HEK293T (cell line): ENCODE measurements at regions not wholly inside any gene's neighbourhood (a gene's known extent, or its start where the extent isn't known, plus 50 kb on each side); places are given as distances from the start of the nearest gene placed in this dataset.

ENCODE experiments used
- CTCF ChIA-PET: fragments of 350-600 bp; formaldehyde crosslinking; extraction: SDS; loops from one replicate; lab custom pipeline; 2021; ENCODE audit warnings: antibody characterized with exemption, inconsistent platforms; lab: Yijun Ruan, JAX
- POLR2A ChIA-PET: fragments of 350-600 bp; formaldehyde crosslinking; extraction: SDS; loops from one replicate; lab custom pipeline; 2020; ENCODE audit warnings: antibody characterized with exemption, inconsistent platforms; lab: Yijun Ruan, JAX
- DNase-seq: peaks from one replicate; pipeline ENCODE4 v3.0.0; 2012; ENCODE audit warnings: mixed read lengths; ENCODE audit errors: extremely low spot score
- ARNT ChIP-seq: fragments of 450-650 bp; IDR thresholded peaks from 2 replicates; pipeline ENCODE4 v1.6.1; 2017; ENCODE audit warnings: mild to moderate bottlenecking
- BHLHE40 ChIP-seq: fragments of 450-650 bp; IDR thresholded peaks from 2 replicates; pipeline ENCODE4 v1.6.1; 2016; ENCODE audit warnings: mild to moderate bottlenecking, moderate library complexity, borderline replicate concordance
- CTBP1 ChIP-seq: fragments of 450-650 bp; IDR thresholded peaks from 2 replicates; pipeline ENCODE4 v1.6.1; 2016; ENCODE audit warnings: borderline replicate concordance
- ELF4 ChIP-seq: fragments of 450-650 bp; IDR thresholded peaks from 2 replicates; pipeline ENCODE4 v1.6.1; 2017; ENCODE audit warnings: antibody characterized with exemption
- FOXA1 ChIP-seq: fragments of 450-650 bp; IDR thresholded peaks from 2 replicates; pipeline ENCODE4 v1.6.1; 2016; ENCODE audit warnings: mild to moderate bottlenecking
- FOXK2 ChIP-seq: fragments of 450-650 bp; IDR thresholded peaks from 2 replicates; pipeline ENCODE4 v1.6.1; 2016; ENCODE audit warnings: mild to moderate bottlenecking
- FOXM1 ChIP-seq: fragments of 450-650 bp; IDR thresholded peaks from 2 replicates; pipeline ENCODE4 v1.6.1; 2017; ENCODE audit warnings: mild to moderate bottlenecking, borderline replicate concordance
- HDGF ChIP-seq: fragments of 450-650 bp; IDR thresholded peaks from 2 replicates; pipeline ENCODE4 v1.6.1; 2017; ENCODE audit warnings: antibody characterized with exemption, borderline replicate concordance
- L3MBTL2 ChIP-seq: fragments of 450-650 bp; conservative IDR thresholded peaks from 2 replicates; pipeline ENCODE4 v1.6.1; 2016; ENCODE audit warnings: mild to moderate bottlenecking
- LEF1 ChIP-seq: fragments of 450-650 bp; IDR thresholded peaks from 2 replicates; pipeline ENCODE4 v1.6.1; 2017; ENCODE audit warnings: mild to moderate bottlenecking, borderline replicate concordance
- NFRKB ChIP-seq: fragments of 450-650 bp; IDR thresholded peaks from 2 replicates; pipeline ENCODE4 v1.6.1; 2016; ENCODE audit warnings: mild to moderate bottlenecking, moderate library complexity
- PKNOX1 ChIP-seq: fragments of 450-650 bp; IDR thresholded peaks from 2 replicates; pipeline ENCODE4 v1.6.1; 2016
- SP1 ChIP-seq: fragments of 450-650 bp; IDR thresholded peaks from 2 replicates; pipeline ENCODE4 v1.6.1; 2017
- SUZ12 ChIP-seq: fragments of 450-650 bp; IDR thresholded peaks from 2 replicates; pipeline ENCODE4 v1.6.1; 2016; ENCODE audit warnings: mild to moderate bottlenecking
- TARDBP ChIP-seq: fragments of 450-650 bp; IDR thresholded peaks from 2 replicates; pipeline ENCODE4 v1.6.1; 2016
- ZNF384 ChIP-seq: fragments of 450-650 bp; IDR thresholded peaks from 2 replicates; pipeline ENCODE4 v1.6.1; 2016

GRCh38 chr2:198749364-198749763 lies 708.4 kb downstream of the SATB2 start:
- POLR2A ChIA-PET: no interaction called here
- DNase-seq: no peak
- CTCF ChIA-PET: no interaction called here
- TF ChIP-seq PKNOX1: no peak
- TF ChIP-seq L3MBTL2: no peak
- no peak for TF ChIP-seq ELF4
- TF ChIP-seq SUZ12: no peak
- no peak for TF ChIP-seq FOXM1
- no peak for TF ChIP-seq SP1
- TF ChIP-seq ZNF384: no peak
- no peak for TF ChIP-seq ARNT
- TF ChIP-seq LEF1: no peak
- TF ChIP-seq NFRKB: no peak
- no peak for TF ChIP-seq TARDBP
- TF ChIP-seq FOXA1: no peak
- TF ChIP-seq HDGF: no peak
- no peak for TF ChIP-seq FOXK2

- POLR2A ChIA-PET: no interaction called here
These were observed 725.8 kb downstream of the SATB2 start for GRCh38 chr2:198731842-198732399.

GRCh38 chr2:198720266-198720665 lies 737.5 kb downstream of the SATB2 start:
- CTCF ChIA-PET: no interaction called here
- POLR2A ChIA-PET: no interaction called here
- TF ChIP-seq TARDBP: no peak
- TF ChIP-seq ARNT: no peak
- no peak for TF ChIP-seq BHLHE40
- TF ChIP-seq PKNOX1: no peak
- TF ChIP-seq CTBP1: no peak
- no peak for TF ChIP-seq FOXA1
- DNase-seq: no peak

More at GRCh38 chr2:198731842-198732399, 725.8 kb downstream of the SATB2 start:
- CTCF ChIA-PET: no interaction called here
- no peak for TF ChIP-seq FOXA1
- TF ChIP-seq BHLHE40: no peak
- no peak for TF ChIP-seq PKNOX1
- no peak for TF ChIP-seq NFRKB
- no peak for TF ChIP-seq SP1
- TF ChIP-seq ELF4: no peak
- TF ChIP-seq L3MBTL2: no peak
- no peak for TF ChIP-seq ARNT
- no peak for TF ChIP-seq TARDBP
- no peak for TF ChIP-seq CTBP1
- no peak for TF ChIP-seq FOXM1
- no peak for TF ChIP-seq FOXK2
- no peak for TF ChIP-seq HDGF
- no peak for TF ChIP-seq LEF1
- no peak for DNase-seq

- DNase-seq: no peak
- no peak for TF ChIP-seq L3MBTL2
- no peak for TF ChIP-seq SP1
- TF ChIP-seq BHLHE40: no peak
- no peak for TF ChIP-seq TARDBP
- TF ChIP-seq SUZ12: no peak
- CTCF ChIA-PET: no interaction called here
- POLR2A ChIA-PET: no interaction called here
These were observed 740.3 kb downstream of the SATB2 start for GRCh38 chr2:198717451-198717850.

- POLR2A ChIA-PET: no interaction called here
- TF ChIP-seq FOXM1 (no peak), CTBP1 (no peak), HDGF (no peak), ARNT (no peak), LEF1 (no peak), SUZ12 (no peak), SP1 (no peak), ZNF384 (no peak), BHLHE40 (no peak), ELF4 (no peak), FOXK2 (no peak)
- no peak for DNase-seq
- CTCF ChIA-PET: no interaction called here
These were observed 742.4 kb downstream of the SATB2 start for GRCh38 chr2:198715302-198715835.

- TF ChIP-seq PKNOX1 (no peak), L3MBTL2 (no peak), SUZ12 (no peak), NFRKB (no peak), HDGF (no peak), BHLHE40 (no peak), CTBP1 (no peak), FOXK2 (no peak), TARDBP (no peak), ARNT (no peak), ELF4 (no peak), LEF1 (no peak), SP1 (no peak), FOXA1 (no peak), FOXM1 (no peak), ZNF384 (no peak)
- POLR2A ChIA-PET: no interaction called here
- CTCF ChIA-PET: no interaction called here
- DNase-seq: no peak
These were observed 745.3 kb downstream of the SATB2 start for GRCh38 chr2:198712485-198712884.
